ENCODE measurements at regions not wholly inside any gene's neighbourhood (a gene's known extent, or its start where the extent isn't known, plus 50 kb on each side); places are given as distances from the start of the nearest gene placed in this dataset.
"Not testable (repeated sequence)": the region's sequence is repeated elsewhere in the genome, so short reads cannot be mapped to it uniquely, and the experiment has no call there.

DNA sequence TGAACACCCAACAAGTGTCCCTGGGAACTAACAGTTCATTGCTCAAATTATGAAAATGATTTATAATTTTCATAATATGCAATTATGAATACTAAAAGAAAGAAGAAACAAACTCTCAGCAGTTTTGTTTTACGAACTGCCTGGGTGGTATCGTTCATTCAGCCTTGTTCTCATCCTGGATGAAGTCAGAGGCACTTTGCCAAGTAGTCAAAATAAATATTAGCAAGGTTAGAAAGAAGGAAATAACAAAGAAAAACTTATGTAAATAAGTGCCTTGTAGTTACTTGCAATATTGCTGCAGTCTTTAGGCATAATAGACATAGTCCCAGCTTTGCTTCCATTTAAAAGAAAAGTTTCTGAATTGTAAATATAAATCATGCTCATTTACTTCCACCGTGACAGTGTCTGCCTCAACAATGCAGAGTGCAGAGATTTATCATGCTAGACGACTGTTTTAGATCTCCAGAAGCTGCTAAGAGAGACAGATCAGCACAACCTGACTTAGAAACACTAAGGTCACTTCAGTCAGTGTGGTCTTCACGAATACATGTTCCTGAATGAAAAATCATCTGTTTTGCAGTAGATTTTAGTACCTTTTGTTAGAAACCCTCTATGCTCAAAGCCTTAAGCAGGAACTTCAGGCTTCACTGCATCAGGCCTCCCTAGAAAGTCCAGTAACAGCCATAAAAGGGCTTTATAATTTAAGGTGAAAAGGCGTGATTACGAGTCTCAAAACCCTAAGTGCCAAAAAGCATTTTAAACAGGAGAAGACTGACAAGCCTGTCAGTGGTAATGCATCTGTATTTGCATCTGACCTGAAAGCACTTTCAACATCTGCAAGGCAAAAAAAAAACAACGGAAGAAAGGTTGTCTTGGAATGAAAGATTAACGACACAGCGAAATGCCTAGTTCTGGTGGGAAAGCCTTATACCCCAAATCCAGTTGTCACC is 92.1 kb downstream of the TMEM167A start:
- H3K36me3 ChIP-seq (ENCODE audit: control insufficient read depth in 3 of 3, insufficient read depth in 3 of 3, low read length in 3 of 3), result no peaks in the 10 kb centered on the region
- H3K27ac ChIP-seq (ENCODE audit: low read depth, low read length), result no peak overlapping the region
- H3K4me1 ChIP-seq (ENCODE audit: control insufficient read depth in 3 of 3, insufficient read depth in 3 of 3, low read length in 3 of 3), result no peaks in the 10 kb centered on the region
- H3K9ac ChIP-seq (ENCODE audit: low read depth in 1 of 3, low read length in 3 of 3), result no peak overlapping the region
- H3K4me3 ChIP-seq (ENCODE audit: low read length in 3 of 3), result no peak overlapping the region
- no peaks in the 10 kb centered on the region for H3K9me3 ChIP-seq (ENCODE audit: control insufficient read depth in 3 of 3, low read length in 3 of 3)
- H3K27me3 ChIP-seq (ENCODE audit: control insufficient read depth in 3 of 3, insufficient read depth in 3 of 3, low read length in 3 of 3), result no peaks in the 10 kb centered on the region

GRCh38 chr5:82982846-82983245 is 94.3 kb downstream of the TMEM167A start:
- Histone ChIP-seq H3K36me3 (ENCODE audit: control insufficient read depth in 3 of 3, insufficient read depth in 3 of 3, low read length in 3 of 3) (no peaks in the 10 kb centered on the region), H3K4me3 (ENCODE audit: low read length in 3 of 3) (no peak overlapping the region), H3K9me3 (ENCODE audit: control insufficient read depth in 3 of 3, low read length in 3 of 3) (no peaks in the 10 kb centered on the region), H3K27ac (ENCODE audit: low read depth, low read length) (no peak overlapping the region), H3K9ac (ENCODE audit: low read depth in 1 of 3, low read length in 3 of 3) (no peak overlapping the region), H3K4me1 (ENCODE audit: control insufficient read depth in 3 of 3, insufficient read depth in 3 of 3, low read length in 3 of 3) (no peaks in the 10 kb centered on the region), H3K27me3 (ENCODE audit: control insufficient read depth in 3 of 3, insufficient read depth in 3 of 3, low read length in 3 of 3) (no peaks in the 10 kb centered on the region)

- H3K4me3 ChIP-seq (ENCODE audit: low read length in 3 of 3); H3K4me1 ChIP-seq (ENCODE audit: control insufficient read depth in 3 of 3, insufficient read depth in 3 of 3, low read length in 3 of 3); H3K9ac ChIP-seq (ENCODE audit: low read depth in 1 of 3, low read length in 3 of 3); H3K9me3 ChIP-seq (ENCODE audit: control insufficient read depth in 3 of 3, low read length in 3 of 3); H3K27me3 ChIP-seq (ENCODE audit: control insufficient read depth in 3 of 3, insufficient read depth in 3 of 3, low read length in 3 of 3); H3K36me3 ChIP-seq (ENCODE audit: control insufficient read depth in 3 of 3, insufficient read depth in 3 of 3, low read length in 3 of 3); H3K27ac ChIP-seq (ENCODE audit: low read depth, low read length): not testable (repeated sequence)
These were observed 100.3 kb downstream of the TMEM167A start for GRCh38 chr5:82976887-82977286.

DNA sequence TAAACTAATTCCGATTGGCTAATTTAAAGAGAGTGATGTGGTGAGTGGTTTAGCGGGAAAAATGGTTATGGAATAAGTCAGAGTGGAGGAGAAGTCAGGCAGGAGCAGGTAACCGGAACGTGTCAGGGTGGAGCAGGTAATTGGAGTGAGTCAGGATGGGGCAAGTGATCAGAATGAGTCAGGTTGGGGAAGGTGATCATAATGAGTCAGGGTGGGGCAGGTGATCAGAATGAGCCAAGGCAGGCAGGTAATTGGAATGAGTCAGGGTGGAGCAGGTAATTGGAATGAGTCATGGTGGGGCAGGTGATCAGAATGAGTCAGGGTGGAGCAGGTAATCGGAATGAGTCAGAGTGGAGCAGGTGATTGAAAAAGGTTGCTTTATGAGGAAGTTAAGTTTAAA is 101.4 kb downstream of the TMEM167A start:
- Histone ChIP-seq H3K9ac (ENCODE audit: low read depth in 1 of 3, low read length in 3 of 3) (no peak overlapping the region), H3K36me3 (ENCODE audit: control insufficient read depth in 3 of 3, insufficient read depth in 3 of 3, low read length in 3 of 3) (no peaks in the 10 kb centered on the region), H3K27ac (ENCODE audit: low read depth, low read length) (no peak overlapping the region), H3K4me1 (ENCODE audit: control insufficient read depth in 3 of 3, insufficient read depth in 3 of 3, low read length in 3 of 3) (no peaks in the 10 kb centered on the region), H3K27me3 (ENCODE audit: control insufficient read depth in 3 of 3, insufficient read depth in 3 of 3, low read length in 3 of 3) (no peaks in the 10 kb centered on the region), H3K4me3 (ENCODE audit: low read length in 3 of 3) (no peak overlapping the region), H3K9me3 (ENCODE audit: control insufficient read depth in 3 of 3, low read length in 3 of 3) (peaks cover 0 to 4% (median 2%) of the 10 kb centered on the region in 3 donors)

DNA sequence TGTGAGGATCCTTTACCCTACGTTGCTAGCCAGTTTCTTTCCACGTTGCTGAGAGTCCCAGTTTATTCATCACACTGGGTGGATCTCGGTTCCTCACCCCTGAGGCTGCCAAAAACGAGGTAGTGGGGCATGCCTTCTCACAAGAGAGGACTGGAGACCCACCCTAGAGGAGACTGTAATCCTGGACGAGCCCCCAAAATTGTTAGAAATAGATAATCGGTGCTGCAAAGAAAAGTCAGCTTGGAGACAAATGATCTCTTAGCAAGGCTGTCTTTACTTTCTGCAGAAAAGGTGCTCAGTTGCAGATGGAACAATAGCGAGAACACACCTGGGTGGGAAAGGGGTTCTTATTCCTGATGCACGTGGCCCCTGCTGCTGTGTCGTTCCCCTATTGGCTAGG is 101.8 kb downstream of the TMEM167A start:
- Histone ChIP-seq H3K27ac (ENCODE audit: low read depth, low read length) (no peak overlapping the region), H3K9ac (ENCODE audit: low read depth in 1 of 3, low read length in 3 of 3) (no peak overlapping the region), H3K36me3 (ENCODE audit: control insufficient read depth in 3 of 3, insufficient read depth in 3 of 3, low read length in 3 of 3) (no peaks in the 10 kb centered on the region), H3K27me3 (ENCODE audit: control insufficient read depth in 3 of 3, insufficient read depth in 3 of 3, low read length in 3 of 3) (no peaks in the 10 kb centered on the region), H3K4me3 (ENCODE audit: low read length in 3 of 3) (no peak overlapping the region), H3K9me3 (ENCODE audit: control insufficient read depth in 3 of 3, low read length in 3 of 3) (peaks cover 0 to 4% (median 2%) of the 10 kb centered on the region in 3 donors), H3K4me1 (ENCODE audit: control insufficient read depth in 3 of 3, insufficient read depth in 3 of 3, low read length in 3 of 3) (no peaks in the 10 kb centered on the region)

DNA sequence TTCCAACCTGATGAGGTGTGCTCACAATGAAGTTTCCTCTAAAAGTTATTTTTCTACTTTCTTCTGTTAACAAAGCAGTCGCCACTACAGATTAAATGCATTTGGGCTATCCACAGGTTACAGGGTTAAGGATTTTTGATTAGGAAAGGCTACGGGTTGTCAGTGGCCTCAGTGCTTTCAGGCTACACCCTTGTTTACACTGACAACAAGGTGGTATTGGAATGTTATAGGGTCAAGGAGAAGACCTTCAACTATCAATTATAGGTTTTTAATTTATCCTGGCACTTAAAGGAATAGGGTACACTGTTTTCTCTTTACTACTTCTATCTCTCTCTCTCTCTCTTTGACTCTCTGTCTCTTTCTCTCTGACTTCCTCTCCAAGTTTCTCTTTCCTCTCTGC is 102.8 kb downstream of the TMEM167A start:
- not testable (repeated sequence) for H3K4me3 ChIP-seq (ENCODE audit: low read length in 3 of 3); H3K9me3 ChIP-seq (ENCODE audit: control insufficient read depth in 3 of 3, low read length in 3 of 3); H3K27me3 ChIP-seq (ENCODE audit: control insufficient read depth in 3 of 3, insufficient read depth in 3 of 3, low read length in 3 of 3)

DNA sequence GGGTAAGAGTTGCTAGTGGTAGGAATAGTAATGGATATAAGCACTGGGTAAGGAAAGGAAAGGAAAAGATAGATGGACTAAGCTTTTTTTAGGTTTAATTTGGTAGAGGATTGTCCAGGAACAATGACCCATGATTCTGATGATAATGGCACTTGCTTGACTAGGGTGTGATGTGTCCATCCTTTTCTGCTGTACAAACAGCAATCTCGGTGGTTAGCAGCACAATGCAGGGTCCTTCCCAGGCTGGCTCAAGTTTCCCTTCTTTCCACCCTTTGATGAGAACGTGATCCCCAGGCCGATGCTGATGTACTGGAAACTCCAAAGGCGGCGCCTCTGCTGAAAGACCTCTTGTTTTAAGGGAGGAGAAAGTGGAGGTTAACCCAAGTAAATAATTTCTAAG is 105.3 kb downstream of the TMEM167A start:
- Histone ChIP-seq H3K36me3 (ENCODE audit: control insufficient read depth in 3 of 3, insufficient read depth in 3 of 3, low read length in 3 of 3) (no peaks in the 10 kb centered on the region), H3K27ac (ENCODE audit: low read depth, low read length) (no peak overlapping the region), H3K4me3 (ENCODE audit: low read length in 3 of 3) (no peak overlapping the region), H3K4me1 (ENCODE audit: control insufficient read depth in 3 of 3, insufficient read depth in 3 of 3, low read length in 3 of 3) (no peaks in the 10 kb centered on the region), H3K9ac (ENCODE audit: low read depth in 1 of 3, low read length in 3 of 3) (no peak overlapping the region), H3K9me3 (ENCODE audit: control insufficient read depth in 3 of 3, low read length in 3 of 3) (peaks cover 0 to 4% (median 2%) of the 10 kb centered on the region in 3 donors), H3K27me3 (ENCODE audit: control insufficient read depth in 3 of 3, insufficient read depth in 3 of 3, low read length in 3 of 3) (no peaks in the 10 kb centered on the region)

More for the DNA sequence above, 102.8 kb downstream of the TMEM167A start:
- H3K4me1 ChIP-seq (ENCODE audit: control insufficient read depth in 3 of 3, insufficient read depth in 3 of 3, low read length in 3 of 3); H3K36me3 ChIP-seq (ENCODE audit: control insufficient read depth in 3 of 3, insufficient read depth in 3 of 3, low read length in 3 of 3); H3K9ac ChIP-seq (ENCODE audit: low read depth in 1 of 3, low read length in 3 of 3); H3K27ac ChIP-seq (ENCODE audit: low read depth, low read length): not testable (repeated sequence)

DNA sequence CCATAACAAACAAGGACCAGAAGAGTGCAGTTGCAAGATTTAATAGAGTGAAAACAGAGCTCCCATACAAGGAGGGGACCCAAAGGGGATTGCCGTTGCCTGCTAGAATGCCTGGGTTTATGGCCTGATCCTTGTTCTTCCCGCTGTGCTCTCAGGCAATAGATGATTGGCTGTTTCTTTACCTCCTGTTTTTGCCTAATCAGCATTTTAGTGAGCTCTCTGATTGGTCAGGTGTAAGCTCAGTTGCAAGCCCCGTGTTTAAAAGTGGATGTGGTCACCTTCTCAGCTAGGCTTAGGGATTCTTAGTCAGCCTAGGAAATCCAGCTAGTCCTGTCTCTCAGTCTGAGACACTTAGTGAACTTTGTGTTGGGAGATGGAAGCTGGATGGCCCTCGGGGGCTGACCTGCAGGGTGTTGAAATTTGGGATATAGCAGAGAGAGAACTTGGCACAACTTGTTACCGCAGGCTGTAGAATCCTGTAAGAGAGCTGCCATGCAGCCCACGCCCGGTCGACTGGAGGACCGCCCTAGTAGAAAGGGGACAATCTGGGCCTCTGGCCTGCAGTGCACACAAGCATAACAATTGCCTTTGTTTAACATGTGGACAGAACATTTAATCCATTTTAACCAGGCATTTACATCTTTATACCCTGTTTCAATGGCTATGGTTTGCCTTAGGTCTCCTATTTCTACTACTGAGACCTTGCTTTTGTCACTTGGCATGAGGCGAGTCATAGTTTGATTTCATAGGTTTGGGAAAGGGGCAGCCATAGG is 106.0 kb downstream of the TMEM167A start:
- H3K27me3 ChIP-seq (ENCODE audit: control insufficient read depth in 3 of 3, insufficient read depth in 3 of 3, low read length in 3 of 3); H3K4me1 ChIP-seq (ENCODE audit: control insufficient read depth in 3 of 3, insufficient read depth in 3 of 3, low read length in 3 of 3); H3K9ac ChIP-seq (ENCODE audit: low read depth in 1 of 3, low read length in 3 of 3); H3K9me3 ChIP-seq (ENCODE audit: control insufficient read depth in 3 of 3, low read length in 3 of 3); H3K27ac ChIP-seq (ENCODE audit: low read depth, low read length); H3K36me3 ChIP-seq (ENCODE audit: control insufficient read depth in 3 of 3, insufficient read depth in 3 of 3, low read length in 3 of 3); H3K4me3 ChIP-seq (ENCODE audit: low read length in 3 of 3): not testable (repeated sequence)

DNA sequence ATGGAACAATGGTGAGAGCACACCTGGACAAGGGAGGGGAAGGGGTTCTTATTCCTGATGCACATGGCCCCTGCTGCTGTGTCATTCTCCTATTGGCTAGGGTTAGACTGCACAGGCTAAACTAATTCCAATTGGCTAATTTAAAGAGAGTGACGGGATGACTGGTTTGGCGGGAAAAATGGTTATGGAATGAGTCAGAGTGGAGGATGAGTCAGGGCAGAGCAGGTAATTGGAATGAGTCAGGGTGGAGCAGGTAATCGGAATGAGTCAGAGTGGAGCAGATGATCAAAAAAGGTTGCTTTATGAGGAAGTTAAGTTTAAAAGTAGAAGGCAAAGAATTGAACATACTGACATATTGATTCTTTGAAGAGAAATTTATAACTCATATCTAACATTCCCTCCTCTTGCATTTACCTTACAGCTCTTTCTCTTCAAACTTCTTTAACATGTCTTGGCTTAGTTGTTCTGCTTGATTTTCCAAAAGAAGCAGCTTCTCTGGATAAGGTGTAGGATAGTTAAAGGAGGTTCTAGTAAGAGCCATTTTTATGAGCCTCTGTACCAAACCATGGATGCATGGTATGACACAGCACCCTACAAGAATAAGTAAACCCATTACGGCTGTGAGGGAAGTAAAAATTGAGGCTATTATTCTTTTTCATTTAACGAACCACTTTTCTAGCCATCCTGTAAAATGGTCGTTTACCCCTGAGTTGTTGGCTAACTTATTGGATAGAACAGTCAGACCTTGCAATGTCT is 107.8 kb downstream of the TMEM167A start:
- not testable (repeated sequence) for H3K4me3 ChIP-seq (ENCODE audit: low read length in 3 of 3); H3K27ac ChIP-seq (ENCODE audit: low read depth, low read length); H3K4me1 ChIP-seq (ENCODE audit: control insufficient read depth in 3 of 3, insufficient read depth in 3 of 3, low read length in 3 of 3); H3K27me3 ChIP-seq (ENCODE audit: control insufficient read depth in 3 of 3, insufficient read depth in 3 of 3, low read length in 3 of 3); H3K36me3 ChIP-seq (ENCODE audit: control insufficient read depth in 3 of 3, insufficient read depth in 3 of 3, low read length in 3 of 3); H3K9me3 ChIP-seq (ENCODE audit: control insufficient read depth in 3 of 3, low read length in 3 of 3); H3K9ac ChIP-seq (ENCODE audit: low read depth in 1 of 3, low read length in 3 of 3)

Data from skeletal muscle tissue (tissue), 3 donors.